Breast epithelium (tissue), 4 donors: ENCODE measurements at regions not wholly inside any gene's neighbourhood (a gene's known extent, or its start where the extent isn't known, plus 50 kb on each side); places are given as distances from the start of the nearest gene placed in this dataset.

Experiments
- DNase-seq, 2 donors: peaks; one replicate each; pipeline ENCODE4 v3.0.0-alpha.2; 2019; ENCODE audit warnings: low spot score in 2 of 2
- H3K27ac ChIP-seq, 2 donors: fragments of 200-600 bp; sonication (generic) in 1 of 2; one replicate each; pipeline ENCODE4 v1.5.1; 2016 to 2019; ENCODE audit warnings: mild to moderate bottlenecking in 1 of 2
- H3K27me3 ChIP-seq, 2 donors: fragments of 200-600 bp; sonication (generic) in 1 of 2; one replicate each; pipeline versions ENCODE4 v1.5.1 to v1.6.0; 2017 to 2019; ENCODE audit warnings: control low read depth in 1 of 2, mild to moderate bottlenecking in 1 of 2
- H3K36me3 ChIP-seq: fragments of 200-600 bp; one replicate; pipeline ENCODE4 v1.5.1; 2019
- H3K4me1 ChIP-seq, 2 donors: fragments of 200-600 bp; sonication (generic); one replicate each; pipeline ENCODE4 v1.5.1; 2016 to 2019; ENCODE audit warnings: control low read depth in 1 of 2
- H3K4me3 ChIP-seq, 3 donors: fragments of 200-600 bp; sonication (generic); 1 replicate in 2 of 3; 2 replicates in 1 of 3; pipeline ENCODE4 v1.5.1; 2016 to 2019; ENCODE audit warnings: mild to moderate bottlenecking in 3 of 3, moderate library complexity in 2 of 3
- H3K9me3 ChIP-seq, 2 donors: fragments of 200-600 bp; sonication (generic) in 1 of 2; one replicate each; pipeline ENCODE4 v1.5.1; 2016 to 2019; ENCODE audit warnings: control low read depth in 1 of 2
- CTCF ChIP-seq, 3 donors: fragments of 450-650 bp; IDR thresholded peaks; one replicate each; pipeline ENCODE4 v1.5.1; 2016 to 2017; ENCODE audit warnings: antibody characterized with exemption in 3 of 3, mild to moderate bottlenecking in 3 of 3, moderate library complexity in 3 of 3
- POLR2A ChIP-seq: fragments of 450-650 bp; IDR thresholded peaks from one replicate; pipeline ENCODE4 v1.6.1; 2016; ENCODE audit warnings: antibody characterized with exemption, mild to moderate bottlenecking, moderate library complexity
- POLR2AphosphoS5 ChIP-seq, 3 donors: sonication (generic); formaldehyde crosslinking; IDR thresholded peaks; one replicate each; pipeline ENCODE4 v1.6.1; 2017; ENCODE audit warnings: antibody characterized with exemption in 3 of 3
- intact Hi-C: fragments of 100-400 bp; cut with DNase I; formaldehyde crosslinking; loops from one replicate; pipeline ENCODE4 v1.15.1; 2023; ENCODE audit warnings: low total_unique reads

GRCh38 chr2:65730186-65730585 lies 297.8 kb upstream of the SPRED2 start:
- no peaks in the 10 kb centered on the region for H3K9me3 ChIP-seq
- TF ChIP-seq CTCF (IDR thresholded peaks at IDR 0.05): no peak
- no peak for TF ChIP-seq POLR2A
- TF ChIP-seq POLR2AphosphoS5 (IDR thresholded peaks at IDR 0.05): no peak
- intact Hi-C loops: no loop called here
- no peak for DNase-seq
- no peak overlapping the region for H3K4me3 ChIP-seq
- no peaks in the 10 kb centered on the region for H3K27me3 ChIP-seq
- no peak overlapping the region for H3K27ac ChIP-seq
- H3K4me1 ChIP-seq: no peaks in the 10 kb centered on the region
- H3K36me3 ChIP-seq: no peaks in the 10 kb centered on the region

GRCh38 chr2:65729246-65729645 lies 296.8 kb upstream of the SPRED2 start:
- intact Hi-C loops: no loop called here
- H3K36me3 ChIP-seq: no peaks in the 10 kb centered on the region
- H3K4me3 ChIP-seq: no peak overlapping the region
- no peaks in the 10 kb centered on the region for H3K27me3 ChIP-seq
- TF ChIP-seq POLR2AphosphoS5 (IDR thresholded peaks at IDR 0.05): no peak
- TF ChIP-seq POLR2A: no peak
- no peak for TF ChIP-seq CTCF (IDR thresholded peaks at IDR 0.05)
- no peak overlapping the region for H3K27ac ChIP-seq
- H3K9me3 ChIP-seq: no peaks in the 10 kb centered on the region
- no peaks in the 10 kb centered on the region for H3K4me1 ChIP-seq
- DNase-seq: no peak

GRCh38 chr2:65728477-65729180 lies 296.2 kb upstream of the SPRED2 start:
- intact Hi-C loops: no loop called here
- no peaks in the 10 kb centered on the region for H3K27me3 ChIP-seq
- no peak overlapping the region for H3K27ac ChIP-seq
- no peaks in the 10 kb centered on the region for H3K4me1 ChIP-seq
- DNase-seq: no peak
- TF ChIP-seq POLR2AphosphoS5 (IDR thresholded peaks at IDR 0.05) (no peak), CTCF (IDR thresholded peaks at IDR 0.05) (no peak)
- no peak overlapping the region for H3K4me3 ChIP-seq
- H3K36me3 ChIP-seq: no peaks in the 10 kb centered on the region
- H3K9me3 ChIP-seq: no peaks in the 10 kb centered on the region

GRCh38 chr2:65727816-65728215 lies 295.4 kb upstream of the SPRED2 start:
- TF ChIP-seq POLR2A: no peak
- no peak for TF ChIP-seq CTCF (IDR thresholded peaks at IDR 0.05)
- no peak for TF ChIP-seq POLR2AphosphoS5 (IDR thresholded peaks at IDR 0.05)
- H3K36me3 ChIP-seq: no peaks in the 10 kb centered on the region
- H3K4me1 ChIP-seq: no peaks in the 10 kb centered on the region
- no peak overlapping the region for H3K27ac ChIP-seq
- no peaks in the 10 kb centered on the region for H3K9me3 ChIP-seq
- DNase-seq: no peak
- H3K27me3 ChIP-seq: no peaks in the 10 kb centered on the region
- no peak overlapping the region for H3K4me3 ChIP-seq
- intact Hi-C loops: no loop called here

- no peaks in the 10 kb centered on the region for H3K27me3 ChIP-seq
- no peak overlapping the region for H3K27ac ChIP-seq
- no peak overlapping the region for H3K4me3 ChIP-seq
- intact Hi-C loops: no loop called here
- TF ChIP-seq POLR2A (no peak), CTCF (IDR thresholded peaks at IDR 0.05) (no peak), POLR2AphosphoS5 (IDR thresholded peaks at IDR 0.05) (no peak)
- H3K36me3 ChIP-seq: no peaks in the 10 kb centered on the region
- no peaks in the 10 kb centered on the region for H3K9me3 ChIP-seq
- H3K4me1 ChIP-seq: no peaks in the 10 kb centered on the region
- DNase-seq: no peak
Observed at GRCh38 chr2:65727381-65727780, 295.0 kb upstream of the SPRED2 start.
